ENCODE measurements at regions not wholly inside any gene's neighbourhood (a gene's known extent, or its start where the extent isn't known, plus 50 kb on each side); places are given as distances from the start of the nearest gene placed in this dataset.
"Not testable (repeated sequence)": the region's sequence is repeated elsewhere in the genome, so short reads cannot be mapped to it uniquely, and the experiment has no call there.

DNA sequence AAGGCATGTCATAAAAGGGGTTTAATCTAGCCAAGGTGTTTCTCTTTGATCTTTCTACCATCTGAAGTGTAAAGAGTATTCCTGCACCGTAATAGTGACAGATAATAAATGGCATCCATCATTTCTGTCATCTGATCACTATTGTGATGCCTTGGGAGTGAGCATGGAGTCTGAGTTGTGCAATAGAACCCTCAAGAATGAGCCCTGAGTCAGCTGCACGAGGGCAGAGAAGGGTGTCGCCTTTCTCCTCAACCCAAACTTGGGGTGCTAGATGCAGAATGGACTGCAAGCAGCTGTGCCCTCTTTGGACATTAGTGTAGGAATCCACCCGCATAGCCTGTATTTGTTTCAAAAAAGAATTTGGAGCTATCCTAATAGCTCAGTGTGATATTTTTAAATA is 115.2 kb downstream of the ZNF37A start:
- no peak for DNase-seq

DNA sequence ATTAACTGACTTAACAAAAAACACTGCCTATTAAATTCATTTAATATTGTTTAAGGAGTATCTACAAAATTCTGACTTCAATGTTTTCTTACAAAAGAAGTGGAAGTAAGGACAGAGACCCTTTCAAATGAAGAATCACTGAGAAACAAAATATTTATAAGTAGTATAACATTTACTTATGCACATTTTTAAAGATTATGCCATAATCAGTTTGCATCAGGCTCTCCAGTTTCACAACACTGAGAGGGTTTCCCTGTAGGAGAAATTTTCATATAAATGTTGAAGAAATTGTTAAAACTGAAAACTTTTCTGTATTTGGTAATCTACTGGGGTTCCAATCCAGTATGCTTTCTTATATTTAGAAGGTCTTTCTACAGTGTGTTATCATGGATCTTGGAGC is 115.6 kb downstream of the ZNF37A start:
- not testable (repeated sequence) for DNase-seq

DNA sequence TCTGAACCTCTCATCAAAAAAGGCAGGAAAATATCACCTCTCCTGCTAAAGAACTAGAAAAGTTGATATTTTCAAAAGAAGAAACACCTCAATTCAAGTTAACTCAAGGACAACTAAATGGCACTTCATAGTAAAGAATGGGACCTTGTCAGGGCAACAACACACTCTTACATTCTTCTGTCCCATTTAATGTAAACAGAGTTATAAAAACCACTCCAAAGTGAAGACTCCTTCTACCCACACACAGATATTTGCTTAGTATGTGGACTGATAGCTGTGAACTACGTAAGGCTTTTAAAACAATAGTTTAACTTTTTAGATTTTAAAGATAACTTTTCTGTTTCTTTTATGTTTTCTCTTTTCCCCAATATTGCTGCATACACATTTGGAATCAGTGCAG is 118.3 kb downstream of the ZNF37A start:
- DNase-seq: no peak

DNA sequence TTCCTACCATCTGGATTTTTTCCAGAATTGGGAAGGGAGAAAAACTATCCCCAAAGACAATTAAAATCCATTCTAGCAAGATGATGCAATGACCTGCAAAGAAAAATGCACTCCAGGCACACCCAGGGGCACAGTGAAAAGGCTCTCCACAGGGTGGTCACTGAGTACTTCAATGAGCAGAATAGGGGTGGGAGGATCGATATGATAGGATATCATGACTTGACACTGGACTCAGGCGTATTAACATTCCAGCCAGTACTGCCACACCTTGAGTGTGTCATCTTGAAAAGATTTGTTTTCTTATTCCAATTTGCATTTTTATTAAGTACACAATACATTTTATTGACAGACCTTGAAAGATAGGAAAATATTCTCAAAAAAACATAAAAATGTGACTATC is 132.2 kb downstream of the ZNF37A start:
- DNase-seq: no peak

DNA sequence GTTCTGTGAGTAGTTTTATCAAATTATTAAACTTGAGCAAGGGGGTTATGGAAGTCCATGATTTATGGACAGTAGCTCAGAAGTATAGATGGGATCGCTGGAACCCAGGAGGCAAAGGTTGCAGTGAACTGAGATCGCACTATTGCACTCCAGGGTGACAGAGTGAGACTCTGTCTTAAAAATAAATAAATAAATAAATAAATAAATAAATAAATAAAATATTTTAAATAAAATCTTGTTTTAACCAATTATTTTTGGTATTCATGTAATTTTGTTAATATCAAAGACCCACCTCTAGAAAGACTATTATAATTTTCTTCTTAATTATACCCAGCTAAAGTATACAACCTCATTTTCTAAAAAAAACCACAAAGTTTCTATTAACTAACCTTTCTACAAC is 134.3 kb downstream of the ZNF37A start:
- no peak for DNase-seq

DNA sequence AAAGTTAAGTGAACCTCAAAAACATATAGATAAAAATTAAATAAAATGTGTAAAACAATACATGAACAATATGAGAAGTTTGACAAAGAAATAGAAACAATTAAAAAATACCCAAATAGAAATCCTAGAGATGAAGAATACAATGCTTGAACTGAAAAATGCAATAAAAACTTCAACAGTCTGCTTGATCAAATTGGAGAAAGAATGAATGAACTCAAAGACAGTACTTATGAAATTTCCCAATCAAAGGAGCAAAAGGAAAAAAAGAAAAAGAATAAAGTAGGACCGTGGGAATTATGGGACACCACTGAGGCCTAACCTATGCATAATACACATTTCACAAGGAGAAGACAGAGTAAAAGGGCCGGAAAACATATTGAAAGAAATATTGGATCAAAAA is 144.3 kb downstream of the ZNF37A start:
- DNase-seq: not testable (repeated sequence)

DNA sequence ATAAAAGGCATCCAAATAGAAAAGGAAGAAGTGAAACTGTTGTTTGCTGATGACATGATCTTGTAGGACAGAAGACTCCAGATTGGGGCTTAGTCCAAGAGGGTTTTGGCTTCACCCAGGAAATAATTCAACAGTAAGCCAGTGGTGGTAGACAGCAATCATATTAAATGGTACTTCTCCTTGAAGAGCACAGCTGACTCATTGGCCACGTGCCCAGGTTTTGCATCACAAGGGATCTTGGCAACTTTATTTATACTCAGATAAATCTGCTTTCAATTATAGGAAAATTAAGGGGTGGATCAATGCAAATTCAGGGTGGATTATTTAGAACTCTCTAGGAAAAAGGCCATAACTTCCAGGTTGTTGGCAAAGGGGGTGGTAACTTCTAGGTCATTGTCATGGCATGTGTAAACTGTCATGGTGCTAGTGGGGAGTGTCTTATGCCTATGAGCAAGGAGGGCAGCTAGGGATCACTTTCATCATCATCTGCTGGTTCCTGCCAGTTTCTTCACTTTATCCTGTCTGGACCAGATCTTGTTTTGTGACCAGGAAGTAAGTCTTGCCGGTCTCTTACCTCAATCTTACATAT is 148.0 kb downstream of the ZNF37A start:
- DNase-seq: not testable (repeated sequence)

DNA sequence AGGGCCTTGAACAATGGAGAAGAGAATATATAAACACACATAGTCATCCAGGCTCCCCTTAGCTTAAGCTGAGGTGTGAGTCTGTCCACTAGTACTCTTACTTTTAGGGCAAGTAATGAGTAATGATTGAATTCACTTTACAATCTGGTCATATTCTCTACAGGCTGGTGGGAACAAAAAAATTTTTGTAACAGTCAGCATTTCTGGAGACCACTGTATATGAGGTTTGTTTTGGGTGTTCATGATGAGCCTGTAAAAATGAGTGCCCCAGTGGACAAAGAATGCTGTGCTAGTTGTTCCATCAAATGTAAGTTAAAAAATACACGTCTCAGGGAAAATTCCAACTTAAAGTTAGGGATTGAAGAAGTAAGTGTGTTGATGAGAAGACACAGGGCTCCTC is 154.0 kb downstream of the ZNF37A start:
- not testable (repeated sequence) for DNase-seq

DNA sequence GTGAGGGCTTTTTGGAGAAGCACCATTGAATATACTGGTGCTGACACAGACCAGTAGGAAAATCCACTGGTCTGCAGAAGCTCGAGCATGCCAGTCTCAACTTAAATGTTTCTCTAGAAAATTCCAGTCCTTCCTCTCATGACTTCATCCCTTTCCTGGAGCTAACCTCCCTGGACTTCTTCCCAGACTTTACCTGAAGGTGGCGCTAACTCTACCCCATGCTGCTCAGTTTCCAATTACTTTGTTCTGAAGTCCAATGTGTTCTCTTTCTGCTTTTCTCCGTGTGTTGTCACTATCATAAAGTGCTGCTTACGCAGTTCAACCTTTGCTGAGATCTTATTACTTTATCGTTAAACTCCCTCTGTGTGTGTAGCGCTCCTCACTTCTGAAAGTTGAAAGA is 158.4 kb downstream of the ZNF37A start:
- DNase-seq: not testable (repeated sequence)

DNA sequence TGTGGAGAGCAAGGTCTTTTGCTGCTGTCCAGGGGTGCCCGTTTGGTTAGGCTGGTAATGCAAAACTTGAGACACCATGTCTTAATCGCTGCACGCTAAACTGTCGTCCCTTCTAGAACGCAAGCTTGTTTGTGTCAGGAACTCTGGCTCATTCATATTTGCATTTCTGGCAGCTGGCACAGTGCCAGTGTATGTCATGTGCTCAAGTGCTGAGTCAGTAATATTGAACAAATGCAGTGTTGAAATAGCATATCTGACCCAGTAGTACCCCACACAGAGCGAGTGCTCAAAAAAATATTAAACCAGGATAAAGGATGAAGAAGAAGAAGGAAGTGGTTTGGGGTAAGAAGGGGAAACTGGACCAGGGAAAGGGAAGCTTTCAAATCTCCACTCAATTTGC is 173.4 kb downstream of the ZNF37A start:
- not testable (repeated sequence) for DNase-seq

DNA sequence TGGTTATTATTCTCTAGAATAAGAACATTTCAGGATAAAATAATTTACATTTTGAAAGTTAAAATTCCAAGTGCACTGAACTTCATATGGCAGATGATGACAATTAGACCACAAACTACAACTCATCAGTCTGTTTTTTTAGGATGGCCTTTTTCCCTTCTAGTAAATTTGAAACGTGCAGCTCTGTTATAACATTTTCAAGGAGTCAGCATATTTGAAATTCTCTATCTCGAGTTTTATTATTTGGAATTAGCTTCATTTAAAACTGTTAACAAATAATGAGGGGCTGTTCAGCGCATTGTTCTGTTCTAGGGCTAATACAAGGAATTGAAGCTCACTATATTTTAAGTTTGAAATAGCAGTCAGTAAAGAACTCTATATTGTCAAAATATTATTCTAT is 176.9 kb downstream of the ZNF37A start:
- DNase-seq: not testable (repeated sequence)

DNA sequence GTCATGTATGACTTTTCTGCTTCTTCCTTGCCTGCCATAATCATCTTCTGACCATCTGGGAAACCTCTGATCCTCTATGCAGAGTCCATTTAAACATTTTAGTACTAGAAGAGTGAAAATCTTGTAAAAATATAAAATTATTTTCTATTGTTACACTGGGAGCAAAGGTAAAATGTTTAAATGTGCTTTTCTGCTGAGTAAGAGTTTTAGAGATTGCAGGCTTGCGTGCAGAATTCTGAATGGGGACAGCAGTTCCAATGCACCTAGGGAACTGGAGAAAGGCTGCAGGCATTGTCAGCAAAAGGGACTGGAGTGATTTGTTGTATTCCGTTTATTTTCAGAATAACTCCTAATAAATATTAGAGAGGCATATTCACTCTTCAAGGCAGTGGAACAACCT is 180.7 kb downstream of the ZNF37A start:
- DNase-seq: not testable (repeated sequence)

DNA sequence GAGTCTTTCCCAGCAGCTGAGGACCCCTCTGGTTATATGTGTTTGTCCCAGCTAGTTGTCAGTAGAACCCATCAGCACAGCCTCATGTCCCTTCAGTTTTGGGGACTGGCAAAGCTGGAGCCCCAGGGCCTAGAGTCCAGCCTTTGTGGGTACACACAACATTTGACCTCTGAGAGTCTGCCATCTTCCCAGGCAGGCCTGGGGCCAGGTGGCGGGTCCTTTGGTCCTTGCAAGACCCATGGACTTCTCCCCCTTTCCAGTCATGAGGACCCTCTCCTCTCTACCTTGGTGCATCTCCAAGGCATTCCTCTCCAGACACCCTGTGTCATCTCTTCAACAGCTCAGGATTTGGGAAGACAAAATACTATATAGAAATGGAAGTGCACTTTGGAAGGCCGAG is 198.4 kb downstream of the ZNF37A start:
- not testable (repeated sequence) for DNase-seq

DNA sequence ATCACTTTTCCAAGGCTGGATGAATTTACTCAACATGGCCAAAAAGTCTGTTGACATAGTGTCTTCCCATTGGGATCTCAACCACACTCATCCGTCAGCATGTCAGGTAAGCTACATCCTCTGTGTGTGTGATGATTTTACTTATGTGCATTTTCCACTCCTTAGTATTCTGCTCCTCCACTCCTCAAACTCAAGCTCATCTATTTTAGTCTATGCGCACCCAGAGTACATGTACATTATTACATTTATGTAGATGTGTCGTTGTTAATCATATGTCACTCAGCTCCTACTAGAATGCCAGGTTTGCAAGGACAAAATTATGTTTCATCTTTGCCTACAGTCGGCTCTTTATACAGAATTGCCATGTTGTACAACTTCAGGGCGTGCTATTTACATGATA is 216.0 kb downstream of the ZNF37A start:
- DNase-seq: not testable (repeated sequence)

DNA sequence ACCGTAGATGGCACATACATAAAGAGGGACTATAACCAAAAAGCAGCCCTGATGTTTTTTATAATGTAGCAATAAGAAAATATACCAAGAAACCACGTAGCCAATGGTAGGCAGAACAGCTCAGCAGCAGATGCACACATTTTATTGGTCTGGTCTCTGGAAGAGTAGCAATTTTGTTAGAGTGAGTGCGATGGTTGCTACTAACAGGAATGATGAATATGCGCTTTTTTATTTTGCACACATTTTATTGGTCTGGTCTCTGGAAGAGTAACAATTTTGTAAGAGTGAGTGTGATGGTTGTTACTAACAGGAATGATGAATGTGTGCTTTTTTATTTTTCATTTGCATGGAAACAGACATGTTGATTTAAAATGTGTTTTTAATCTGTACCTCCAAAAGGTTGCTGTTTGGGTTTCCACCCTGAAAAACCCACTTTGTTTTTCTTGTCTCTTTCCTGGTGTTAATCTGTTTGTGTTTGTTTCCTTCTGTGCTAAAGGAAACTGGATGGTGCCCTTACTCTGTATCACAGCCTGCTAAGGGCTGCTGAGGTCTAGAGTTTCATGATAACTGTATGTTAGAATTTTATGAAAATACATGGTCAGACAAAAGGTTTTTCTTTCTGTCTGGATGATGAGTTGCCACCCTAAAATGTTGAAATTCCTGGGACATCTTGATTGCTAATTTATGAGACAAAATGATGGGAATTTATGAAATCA is 221.1 kb downstream of the ZNF37A start:
- not testable (repeated sequence) for DNase-seq

DNA sequence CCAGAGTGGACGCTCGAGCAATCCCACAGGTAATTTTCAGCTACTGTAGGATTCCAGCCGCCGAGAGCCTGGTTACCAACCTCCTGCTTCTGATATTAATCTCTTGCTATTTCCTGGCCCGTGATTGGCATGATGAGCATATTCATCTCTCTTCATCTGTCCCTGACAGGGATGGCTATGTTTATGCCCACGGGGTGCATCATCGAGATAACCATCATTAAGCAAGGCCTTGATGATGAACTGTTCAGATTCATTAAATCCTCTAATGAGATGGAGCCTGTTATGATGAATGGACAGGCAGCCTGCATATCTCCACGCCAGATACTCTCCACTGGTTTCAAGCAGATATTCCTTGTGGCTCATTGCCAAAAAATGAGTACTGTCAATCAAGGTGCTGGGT is 227.3 kb downstream of the ZNF37A start:
- DNase-seq: not testable (repeated sequence)

DNA sequence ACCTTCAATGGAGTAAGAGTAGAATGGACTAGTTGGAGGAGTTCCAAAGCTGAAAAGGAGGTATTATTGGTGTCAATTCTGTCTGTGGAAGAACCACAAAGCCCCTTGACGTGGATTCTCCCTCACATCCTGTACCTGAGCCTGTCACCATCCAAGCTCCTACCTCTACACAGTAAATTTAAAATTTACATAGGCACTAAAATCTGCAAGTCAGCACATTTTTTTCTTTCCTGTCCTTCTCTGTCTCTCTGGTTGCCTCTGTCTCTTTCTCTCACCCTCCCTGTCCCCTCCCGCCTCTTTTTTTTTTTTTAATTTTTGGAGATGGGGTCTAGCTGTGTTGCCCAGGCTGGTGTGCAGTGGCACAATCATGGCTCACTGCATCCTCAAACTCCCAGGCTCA is 236.2 kb downstream of the ZNF37A start:
- not testable (repeated sequence) for DNase-seq

DNA sequence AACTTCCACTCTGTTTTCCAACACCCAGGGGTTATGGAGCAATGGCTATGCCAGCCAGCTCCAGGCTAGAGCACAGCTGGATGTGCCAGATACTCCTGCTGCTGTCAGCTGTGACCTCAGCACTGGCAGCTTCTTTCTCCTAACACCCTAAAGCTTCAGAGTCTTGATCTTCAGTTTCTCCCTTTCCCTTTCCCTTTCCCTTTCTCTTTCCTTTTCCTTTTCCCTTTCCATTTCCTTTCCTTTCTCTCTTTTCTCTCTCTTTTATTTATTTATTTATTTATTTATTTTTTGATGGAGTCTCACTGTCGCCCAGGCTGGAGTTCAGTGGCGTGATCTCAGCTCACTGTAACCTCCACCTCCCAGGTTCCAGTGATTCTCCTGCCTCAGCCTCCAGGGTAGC is 237.0 kb downstream of the ZNF37A start:
- not testable (repeated sequence) for DNase-seq

DNA sequence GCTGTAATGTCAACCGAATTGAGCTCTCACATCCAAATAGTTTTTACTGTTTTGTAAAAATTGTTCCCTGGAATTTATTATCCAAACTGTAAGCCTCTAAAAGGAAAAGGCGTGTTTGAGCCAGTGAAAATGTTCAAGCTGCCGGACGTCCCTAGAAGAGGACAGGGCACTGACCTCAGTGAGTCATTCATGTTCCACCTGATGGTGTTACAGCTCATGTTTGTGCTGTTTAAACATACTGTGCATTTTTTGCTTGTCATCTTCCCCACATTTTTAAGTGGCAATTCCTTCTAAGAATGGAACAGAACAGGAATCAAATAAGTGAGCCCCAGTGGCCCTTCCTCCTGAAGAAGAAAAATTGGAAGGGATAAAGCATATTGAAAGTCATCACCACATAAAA is 239.6 kb downstream of the ZNF37A start:
- not testable (repeated sequence) for DNase-seq

DNA sequence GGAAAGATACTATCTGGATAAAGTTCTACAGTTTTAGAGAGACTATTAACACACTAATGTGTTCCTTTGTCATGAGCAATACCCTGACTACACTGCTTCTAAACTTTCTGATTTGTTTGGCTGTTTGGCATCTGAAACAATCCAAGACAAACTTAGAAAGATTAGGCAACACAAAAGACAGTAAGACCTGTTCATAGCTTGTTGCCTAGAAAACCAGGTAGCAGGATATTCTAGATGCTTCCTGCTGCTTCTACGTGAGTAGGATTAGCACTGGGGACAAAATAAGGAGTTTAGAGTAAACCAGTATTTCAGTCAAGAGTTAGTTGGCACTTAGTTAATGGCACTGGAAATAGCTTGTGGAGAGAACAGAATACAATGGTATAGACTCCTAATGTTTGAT is 256.5 kb downstream of the ZNF37A start:
- not testable (repeated sequence) for DNase-seq

DNA sequence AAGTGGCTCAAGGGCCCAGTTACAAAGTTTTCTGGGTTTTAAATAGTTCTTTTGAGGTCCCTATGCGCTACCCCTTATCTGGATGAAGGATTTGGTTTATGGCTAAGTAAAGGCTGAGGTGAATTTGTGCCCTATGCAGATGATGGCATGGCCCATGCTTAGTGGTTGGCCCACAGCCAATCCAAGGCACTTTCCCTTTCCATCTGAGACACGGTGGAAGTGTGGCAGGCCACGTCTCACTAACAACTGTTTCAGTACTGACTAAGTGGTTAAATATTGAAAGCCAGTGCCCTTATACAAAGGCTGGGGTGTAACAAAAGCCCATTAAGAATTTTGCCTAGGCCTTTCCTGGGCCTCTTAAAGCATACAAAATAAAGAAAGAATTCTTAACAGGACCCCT is 260.3 kb downstream of the ZNF37A start:
- DNase-seq: not testable (repeated sequence)

DNA sequence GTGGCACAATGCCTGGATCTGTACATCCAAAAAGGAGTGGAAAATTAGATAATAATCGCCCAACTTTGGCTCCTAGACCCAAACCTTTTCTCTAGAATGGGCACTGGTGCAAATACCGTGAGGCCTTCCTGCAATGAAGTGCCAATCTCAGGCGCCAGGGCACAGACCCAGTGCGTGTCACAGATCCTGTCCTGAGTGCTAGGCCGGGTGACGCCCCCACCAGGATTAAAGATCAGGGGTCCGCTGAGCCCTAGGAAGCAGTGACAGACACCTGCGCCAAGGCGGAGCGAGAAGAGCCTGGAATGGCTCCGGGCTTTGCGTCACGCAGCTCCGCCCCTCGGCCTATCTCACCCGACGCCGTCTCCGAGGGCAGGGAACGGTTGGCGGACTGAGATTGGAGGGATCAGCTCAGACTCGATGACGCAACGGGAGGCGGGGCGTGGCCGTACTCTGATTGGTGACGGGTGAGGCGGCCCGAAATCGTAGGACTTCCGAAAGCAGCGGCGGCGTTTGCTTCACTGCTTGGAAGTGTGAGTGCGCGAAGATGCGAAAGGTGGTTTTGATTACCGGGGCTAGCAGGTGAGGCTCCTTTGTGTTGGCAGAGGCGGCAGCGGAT is 261.9 kb downstream of the ZNF37A start:
- peak; percentile 88 for DNase-seq

DNA sequence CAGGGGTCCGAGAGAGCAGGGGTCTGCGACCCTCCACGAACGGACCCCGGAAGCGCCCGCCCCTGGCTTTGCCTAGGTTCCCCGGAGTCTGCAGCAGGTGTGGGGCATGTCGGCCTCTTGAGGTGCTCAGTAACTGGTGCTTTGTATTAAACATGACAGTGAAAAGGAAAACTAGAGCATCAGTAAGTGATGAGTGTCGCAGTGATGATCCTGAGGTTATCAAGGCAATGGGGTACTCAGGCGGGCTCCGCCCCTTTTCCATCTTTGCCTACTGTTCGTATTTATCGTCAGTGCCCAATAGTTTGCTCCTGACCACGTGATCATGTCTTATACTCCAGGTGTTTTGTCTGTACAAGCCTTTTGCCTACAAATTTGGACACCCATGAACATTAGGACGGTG is 262.4 kb downstream of the ZNF37A start:
- peak; percentile 44 for DNase-seq

DNA sequence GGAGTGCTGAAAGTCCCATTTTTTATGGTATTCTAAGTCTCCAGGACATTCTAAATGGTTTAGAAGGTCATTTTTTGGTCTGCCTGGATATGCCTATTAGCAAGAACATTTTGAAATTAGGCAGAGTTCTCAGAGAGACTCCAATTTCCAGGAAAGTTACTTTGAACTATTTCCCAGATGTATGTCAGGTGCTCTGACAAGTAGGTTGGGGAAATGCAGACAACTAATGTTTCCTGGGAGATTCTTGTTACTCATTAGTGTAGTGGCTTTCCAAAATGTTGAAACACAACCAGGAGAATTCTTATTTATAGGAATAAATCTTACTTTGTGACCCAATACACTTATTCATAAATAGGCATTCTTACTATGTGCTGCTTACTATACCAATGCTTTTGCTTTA is 268.4 kb downstream of the ZNF37A start:
- not testable (repeated sequence) for DNase-seq

All from CD4-positive, alpha-beta T cell treated with Interleukin-21 for 1 hour (primary cell).